Mesenchymal stem cell (in vitro differentiated cells and primary cell): ENCODE measurements at regions not wholly inside any gene's neighbourhood (a gene's known extent, or its start where the extent isn't known, plus 50 kb on each side); places are given as distances from the start of the nearest gene placed in this dataset.
A peak's percentile ranks its signal among the peaks of the same experiment; 100 is the strongest.

ENCODE experiments used
- DNase-seq: peaks from one replicate; pipeline ENCODE4 v3.0.0-alpha.2; 2013
- H2AFZ ChIP-seq: one replicate; pipeline ENCODE4 v1.6.1; 2013; ENCODE audit warnings: low read depth, mild to moderate bottlenecking, control low read depth, inconsistent platforms, low read length, moderate library complexity
- H2AK5ac ChIP-seq: 2 replicates; pipeline ENCODE4 v1.6.1; 2013; ENCODE audit warnings: low read length, moderate library complexity, mild to moderate bottlenecking, inconsistent platforms; ENCODE audit not compliant: severe bottlenecking
- H2BK120ac ChIP-seq: one replicate; pipeline ENCODE4 v1.6.1; 2013; ENCODE audit warnings: low read depth, mild to moderate bottlenecking, inconsistent platforms, low read length, moderate library complexity
- H2BK12ac ChIP-seq, 2 experiments: one replicate each; pipeline ENCODE4 v1.6.1; 2013; ENCODE audit warnings: inconsistent platforms in 2 of 2, low read length in 2 of 2, mild to moderate bottlenecking in 2 of 2, moderate library complexity in 2 of 2, control low read depth in 1 of 2
- H2BK15ac ChIP-seq: one replicate; pipeline ENCODE4 v1.6.1; 2013; ENCODE audit warnings: mild to moderate bottlenecking, low read depth, inconsistent platforms; ENCODE audit not compliant: poor library complexity, severe bottlenecking
- H2BK5ac ChIP-seq: 2 replicates; pipeline ENCODE4 v1.6.1; 2013; ENCODE audit warnings: low read depth, mild to moderate bottlenecking, low read length, control low read depth, inconsistent platforms; ENCODE audit not compliant: poor library complexity, severe bottlenecking
- H3K14ac ChIP-seq, 2 experiments: one replicate each; pipeline ENCODE4 v1.6.1; 2013; ENCODE audit warnings: inconsistent platforms in 2 of 2, low read length in 2 of 2, control low read depth in 1 of 2, mild to moderate bottlenecking in 1 of 2, moderate library complexity in 1 of 2
- H3K18ac ChIP-seq, 2 experiments: one replicate each; pipeline ENCODE4 v1.6.1; 2013; ENCODE audit warnings: inconsistent platforms in 2 of 2, low read length in 2 of 2, control low read depth in 1 of 2, low read depth in 1 of 2, mild to moderate bottlenecking in 1 of 2
- H3K23ac ChIP-seq, 2 experiments: one replicate each; pipeline ENCODE4 v1.6.1; 2013; ENCODE audit warnings: inconsistent platforms in 2 of 2, low read length in 2 of 2, mild to moderate bottlenecking in 2 of 2, moderate library complexity in 2 of 2, control low read depth in 1 of 2
- H3K27ac ChIP-seq: 2 replicates; pipeline ENCODE4 v1.5.1; 2013; ENCODE audit warnings: mild to moderate bottlenecking, moderate library complexity, low read length, control low read depth, inconsistent platforms; ENCODE audit not compliant: poor library complexity, severe bottlenecking
- H3K27me3 ChIP-seq, 2 experiments: 2 replicates each; pipeline versions ENCODE4 v1.6.1 to v1.7.0; 2013; ENCODE audit warnings: low read length in 2 of 2, mild to moderate bottlenecking in 2 of 2, moderate library complexity in 2 of 2, control low read depth in 1 of 2, inconsistent platforms in 1 of 2; ENCODE audit not compliant: control insufficient read depth in 1 of 2, insufficient read depth in 1 of 2
- H3K36me3 ChIP-seq, 2 experiments: 2 replicates each; pipeline versions ENCODE4 v1.6.1 to v1.7.0; 2013; ENCODE audit warnings: low read length in 2 of 2, control low read depth in 1 of 2, inconsistent platforms in 1 of 2, low read depth in 1 of 2, mild to moderate bottlenecking in 1 of 2; ENCODE audit not compliant: insufficient read depth in 2 of 2, control insufficient read depth in 1 of 2
- H3K4ac ChIP-seq, 2 experiments: one replicate each; pipeline ENCODE4 v1.6.1; 2013; ENCODE audit warnings: inconsistent platforms in 2 of 2, low read length in 2 of 2, mild to moderate bottlenecking in 2 of 2, moderate library complexity in 2 of 2, control low read depth in 1 of 2, low read depth in 1 of 2
- H3K4me1 ChIP-seq: 2 replicates; pipeline ENCODE4 v1.6.1; 2013; ENCODE audit warnings: low read depth, low read length, control low read depth; ENCODE audit not compliant: control insufficient read depth, insufficient read depth
- H3K4me2 ChIP-seq: 2 replicates; pipeline ENCODE4 v1.6.1; 2013; ENCODE audit warnings: low read length, mild to moderate bottlenecking, inconsistent platforms; ENCODE audit not compliant: poor library complexity, severe bottlenecking
- H3K4me3 ChIP-seq, 2 experiments: 2 replicates each; pipeline versions ENCODE4 v1.5.1 to v1.7.0; 2013; ENCODE audit warnings: low read length in 2 of 2, mild to moderate bottlenecking in 2 of 2, control low read depth in 1 of 2, low read depth in 1 of 2; ENCODE audit not compliant: insufficient read depth in 1 of 2
- H3K79me1 ChIP-seq: replicated peaks from 2 replicates; pipeline ENCODE4 v1.6.1; 2013; ENCODE audit warnings: mild to moderate bottlenecking, control low read depth, low read length, inconsistent platforms; ENCODE audit not compliant: poor library complexity, severe bottlenecking
- H3K9ac ChIP-seq: 2 replicates; pipeline ENCODE4 v1.7.0; 2013; ENCODE audit warnings: mild to moderate bottlenecking, low read length, moderate library complexity
- H3K9me3 ChIP-seq: 2 replicates; pipeline ENCODE4 v1.7.0; 2013; ENCODE audit warnings: mild to moderate bottlenecking, low read length; ENCODE audit not compliant: control insufficient read depth
- H4K8ac ChIP-seq: one replicate; pipeline ENCODE4 v1.6.1; 2013; ENCODE audit warnings: inconsistent platforms, mild to moderate bottlenecking, low read length, moderate library complexity
- H4K91ac ChIP-seq: one replicate; pipeline ENCODE4 v1.6.1; 2013; ENCODE audit warnings: mild to moderate bottlenecking, low read length, inconsistent platforms
- WGBS: methylation state at CpG from one replicate; pipeline ENCODE4 v1.1.7; 2013; ENCODE audit warnings: mixed read lengths; 5-methylcytosine and 5-hydroxymethylcytosine counted together

DNA sequence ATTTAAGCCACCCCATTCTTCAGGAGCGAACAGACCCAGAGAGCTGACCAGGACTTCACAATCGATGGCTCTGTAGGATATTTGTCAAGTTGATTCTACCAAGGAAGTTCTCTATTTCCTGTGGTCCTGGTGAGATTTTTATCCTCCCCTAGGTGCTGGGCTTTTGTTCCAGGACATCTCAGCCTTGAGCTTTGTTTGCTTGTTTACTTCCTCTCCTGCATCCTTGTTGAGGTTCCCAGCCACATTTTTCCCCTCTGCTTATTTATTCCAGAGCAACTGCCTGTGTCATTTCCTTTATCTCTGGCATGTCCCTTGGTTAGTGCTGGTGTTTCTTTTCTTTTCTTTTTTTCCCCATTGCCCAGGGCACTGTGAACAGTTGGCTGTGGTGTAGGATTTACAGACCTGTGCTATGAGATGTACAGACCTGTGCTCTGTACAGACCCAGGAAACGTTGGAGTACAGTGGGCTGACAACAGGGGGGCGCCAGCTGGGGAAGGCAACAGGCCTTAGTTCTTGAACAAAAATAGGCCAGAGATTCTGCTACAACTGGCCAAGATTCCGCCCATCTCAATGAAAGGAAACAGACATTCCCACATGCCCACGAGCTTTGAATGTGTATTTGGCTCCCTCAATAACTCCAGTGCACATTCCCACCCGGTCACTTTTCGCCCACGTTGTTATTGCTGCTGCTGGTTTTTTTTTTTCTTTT lies 235.9 kb upstream of the DDI1 start:
- peak overlapping the region; percentile 54 to 73 for H3K4ac ChIP-seq
- no peaks in the 10 kb centered on the region for H3K79me1 ChIP-seq
- peak overlapping the region; percentile 64 for H2AFZ ChIP-seq
- H3K27me3 ChIP-seq, result no peaks in the 10 kb centered on the region
- peak; percentile 18 for DNase-seq
- H2BK15ac ChIP-seq, result peak overlapping the region; percentile 39
- H2BK12ac ChIP-seq, result peak overlapping the region in 1 of 2 experiments; percentile 83
- no peak overlapping the region for H3K4me3 ChIP-seq
- no peaks in the 10 kb centered on the region for H3K36me3 ChIP-seq
- H3K4me2 ChIP-seq, result no peak overlapping the region
- H3K18ac ChIP-seq, result peak overlapping the region; percentile 56 to 84
- no peak overlapping the region for H3K9ac ChIP-seq
- H3K9me3 ChIP-seq, result no peaks in the 10 kb centered on the region
- H4K8ac ChIP-seq, result peak overlapping the region; percentile 84
- WGBS, result 59% methylated on average over 9 of the region's 9 CpGs
- H3K27ac ChIP-seq, result no peak overlapping the region
- H3K23ac ChIP-seq, result no peak overlapping the region
- H4K91ac ChIP-seq, result peak overlapping the region; percentile 28
- H3K14ac ChIP-seq, result peak overlapping the region in 1 of 2 experiments; percentile 38
- H2BK120ac ChIP-seq, result no peak overlapping the region
- no peaks in the 10 kb centered on the region for H3K4me1 ChIP-seq
- H2AK5ac ChIP-seq, result peak overlapping the region; percentile 82
- H2BK5ac ChIP-seq, result peak overlapping the region; percentile 33

DNA sequence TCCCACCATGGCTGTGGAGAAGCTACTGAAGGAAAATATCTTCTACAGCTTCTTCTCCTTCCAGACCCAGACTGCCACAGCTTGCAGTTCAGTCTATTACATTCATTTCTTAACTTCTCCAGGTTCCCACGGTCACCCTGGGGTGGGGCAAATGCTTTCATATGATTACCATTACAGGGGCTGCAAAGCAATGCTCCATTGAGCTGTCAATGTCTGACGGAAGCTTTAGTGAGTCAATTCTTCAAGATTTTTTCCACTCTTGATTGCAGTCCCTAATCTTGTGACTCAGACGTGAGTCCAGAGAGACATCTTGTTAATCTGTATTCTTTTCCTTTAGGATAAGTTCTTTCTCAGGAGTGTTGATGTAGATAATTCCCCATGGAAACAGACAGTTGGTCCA lies 233.4 kb upstream of the DDI1 start:
- DNase-seq, result peak; percentile 37
- Histone ChIP-seq H3K79me1 (no peaks in the 10 kb centered on the region), H2BK15ac (no peak overlapping the region), H4K8ac (no peak overlapping the region), H2BK120ac (no peak overlapping the region), H3K27ac (no peak overlapping the region), H3K27me3 (no peaks in the 10 kb centered on the region), H3K36me3 (no peaks in the 10 kb centered on the region), H3K18ac (no peak overlapping the region), H3K23ac (peak overlapping the region in 1 of 2 experiments; percentile 42), H3K4me1 (no peaks in the 10 kb centered on the region), H3K4me3 (no peak overlapping the region), H4K91ac (no peak overlapping the region), H2BK5ac (no peak overlapping the region), H2AK5ac (no peak overlapping the region), H3K4ac (no peak overlapping the region), H3K9me3 (no peaks in the 10 kb centered on the region), H3K4me2 (no peak overlapping the region), H2BK12ac (peak overlapping the region in 1 of 2 experiments; percentile 29), H3K14ac (no peak overlapping the region), H2AFZ (no peak overlapping the region), H3K9ac (no peak overlapping the region)
- 93% methylated on average over 2 of the region's 3 CpGs for WGBS

DNA sequence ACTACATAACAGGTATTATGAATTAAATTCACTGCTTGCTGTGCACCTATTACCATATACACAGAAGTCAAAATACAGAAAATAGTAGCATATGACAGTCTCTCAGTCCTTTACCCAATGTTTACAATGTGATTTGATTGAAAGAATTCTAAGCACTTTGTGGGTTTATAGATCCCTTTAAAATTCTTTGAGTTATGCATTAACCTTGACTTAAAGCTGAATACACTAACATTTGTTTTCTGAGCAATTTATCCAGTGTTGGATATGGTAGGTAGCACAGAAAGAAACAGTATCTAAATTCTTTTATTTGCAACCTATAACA lies 230.8 kb upstream of the DDI1 start:
- no peak overlapping the region for H4K91ac ChIP-seq
- no peak overlapping the region for H3K4me2 ChIP-seq
- no peak overlapping the region for H2AK5ac ChIP-seq
- H3K14ac ChIP-seq, result no peak overlapping the region
- no peaks in the 10 kb centered on the region for H3K36me3 ChIP-seq
- H3K27me3 ChIP-seq, result no peaks in the 10 kb centered on the region
- H3K9ac ChIP-seq, result peak overlapping the region; percentile 28
- peak overlapping the region; percentile 68 for H3K27ac ChIP-seq
- H3K4ac ChIP-seq, result no peak overlapping the region
- H3K23ac ChIP-seq, result no peak overlapping the region
- H3K18ac ChIP-seq, result no peak overlapping the region
- H2BK12ac ChIP-seq, result no peak overlapping the region
- H2BK120ac ChIP-seq, result no peak overlapping the region
- H4K8ac ChIP-seq, result no peak overlapping the region
- no peak overlapping the region for H3K4me3 ChIP-seq
- no peak overlapping the region for H2BK5ac ChIP-seq
- H2AFZ ChIP-seq, result no peak overlapping the region
- DNase-seq, result no peak
- H2BK15ac ChIP-seq, result no peak overlapping the region
- H3K9me3 ChIP-seq, result no peaks in the 10 kb centered on the region
- H3K79me1 ChIP-seq, result no peaks in the 10 kb centered on the region
- no peaks in the 10 kb centered on the region for H3K4me1 ChIP-seq

DNA sequence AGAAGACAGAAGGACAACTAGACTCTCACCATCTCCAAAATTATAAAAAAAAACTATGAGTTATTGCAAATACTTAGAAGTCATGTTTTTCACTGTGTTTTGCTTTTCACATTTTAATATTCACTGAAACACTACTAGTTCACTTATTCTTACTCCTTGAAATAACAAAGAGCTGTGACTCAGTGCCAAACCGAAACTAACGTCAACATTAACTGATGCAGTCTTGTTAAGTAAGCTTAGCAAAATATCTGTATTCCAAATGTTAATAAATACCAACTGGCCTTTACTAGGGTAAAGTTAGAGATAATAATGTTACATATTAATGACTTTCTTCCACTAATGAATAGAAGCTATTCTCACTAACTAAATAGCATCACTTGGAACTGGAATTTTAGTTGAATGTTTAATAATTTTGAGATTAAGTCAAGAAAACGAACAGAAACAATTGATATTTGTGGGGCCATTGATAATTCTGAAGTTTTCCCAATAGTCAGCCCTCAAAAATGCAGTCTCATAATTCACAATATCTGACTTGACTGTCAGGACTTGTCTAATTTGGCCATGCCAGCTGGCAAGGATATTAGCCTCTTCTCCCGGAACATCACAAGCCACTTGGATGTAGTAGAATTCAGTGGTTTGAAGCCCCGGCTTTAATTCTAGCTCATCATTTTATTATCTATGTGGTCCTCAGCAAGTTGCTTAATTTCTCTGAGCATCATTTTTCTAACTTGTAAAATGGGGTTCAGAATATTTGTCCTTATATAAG lies 230.1 kb upstream of the DDI1 start:
- H3K4ac ChIP-seq, result peak overlapping the region in 1 of 2 experiments; percentile 33
- H3K9ac ChIP-seq, result peak overlapping the region; percentile 28
- H4K91ac ChIP-seq, result no peak overlapping the region
- peak; percentile 78 for DNase-seq
- no peaks in the 10 kb centered on the region for H3K9me3 ChIP-seq
- no peak overlapping the region for H3K23ac ChIP-seq
- no peak overlapping the region for H4K8ac ChIP-seq
- 59% methylated on average over 2 of the region's 5 CpGs for WGBS
- no peak overlapping the region for H2BK12ac ChIP-seq
- peak overlapping the region; percentile 86 for H3K27ac ChIP-seq
- no peaks in the 10 kb centered on the region for H3K36me3 ChIP-seq
- H3K79me1 ChIP-seq, result no peaks in the 10 kb centered on the region
- H3K27me3 ChIP-seq, result no peaks in the 10 kb centered on the region
- H3K4me1 ChIP-seq, result no peaks in the 10 kb centered on the region
- no peak overlapping the region for H2BK120ac ChIP-seq
- H3K18ac ChIP-seq, result no peak overlapping the region
- no peak overlapping the region for H2BK15ac ChIP-seq
- peak overlapping the region in 1 of 2 experiments; percentile 1 for H3K4me3 ChIP-seq
- H3K14ac ChIP-seq, result no peak overlapping the region
- H2AFZ ChIP-seq, result no peak overlapping the region
- H2AK5ac ChIP-seq, result no peak overlapping the region
- H2BK5ac ChIP-seq, result no peak overlapping the region
- H3K4me2 ChIP-seq, result no peak overlapping the region
